ENCODE measurements at regions not wholly inside any gene's neighbourhood (a gene's known extent, or its start where the extent isn't known, plus 50 kb on each side); places are given as distances from the start of the nearest gene placed in this dataset.

DNA sequence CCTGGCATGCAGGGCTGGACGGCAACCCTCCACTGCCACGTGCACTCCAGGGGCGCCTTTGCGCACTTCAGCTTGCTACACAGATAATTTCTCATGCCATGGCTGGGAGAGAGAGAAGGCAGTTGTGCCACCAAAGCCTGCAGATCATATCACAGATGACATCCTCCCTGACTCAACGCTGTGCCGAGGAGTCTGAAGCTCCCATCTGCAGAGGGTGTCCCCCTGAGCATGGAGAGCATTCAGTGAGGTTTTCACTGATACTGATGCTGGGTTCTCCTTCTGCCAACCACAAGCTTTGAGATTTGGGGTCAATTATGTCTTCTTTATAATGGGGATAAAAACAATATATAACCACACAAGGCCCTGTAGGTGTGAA lies 607.4 kb upstream of the ADAMTS16 start:
- Histone ChIP-seq H3K4me3 (ENCODE audit: low read length in 2 of 2) (no peak overlapping the region), H3K27ac (ENCODE audit: low read depth in 2 of 2, low read length in 2 of 2) (no peak overlapping the region), H3K9me3 (ENCODE audit: control insufficient read depth in 2 of 2, low read length in 2 of 2) (no peaks in the 10 kb centered on the region), H3K9ac (ENCODE audit: low read depth in 1 of 2, low read length in 2 of 2) (no peak overlapping the region), H3K36me3 (ENCODE audit: control insufficient read depth in 2 of 2, insufficient read depth in 2 of 2, low read length in 2 of 2) (no peaks in the 10 kb centered on the region), H3K4me1 (ENCODE audit: control insufficient read depth in 2 of 2, insufficient read depth in 2 of 2, low read length in 2 of 2) (no peaks in the 10 kb centered on the region), H3K27me3 (ENCODE audit: control insufficient read depth in 2 of 2, insufficient read depth in 2 of 2, low read length in 2 of 2) (no peaks in the 10 kb centered on the region)

GRCh38 chr5:4533457-4534105 lies 606.5 kb upstream of the ADAMTS16 start:
- no peaks in the 10 kb centered on the region for H3K9me3 ChIP-seq (ENCODE audit: control insufficient read depth in 2 of 2, low read length in 2 of 2)

DNA sequence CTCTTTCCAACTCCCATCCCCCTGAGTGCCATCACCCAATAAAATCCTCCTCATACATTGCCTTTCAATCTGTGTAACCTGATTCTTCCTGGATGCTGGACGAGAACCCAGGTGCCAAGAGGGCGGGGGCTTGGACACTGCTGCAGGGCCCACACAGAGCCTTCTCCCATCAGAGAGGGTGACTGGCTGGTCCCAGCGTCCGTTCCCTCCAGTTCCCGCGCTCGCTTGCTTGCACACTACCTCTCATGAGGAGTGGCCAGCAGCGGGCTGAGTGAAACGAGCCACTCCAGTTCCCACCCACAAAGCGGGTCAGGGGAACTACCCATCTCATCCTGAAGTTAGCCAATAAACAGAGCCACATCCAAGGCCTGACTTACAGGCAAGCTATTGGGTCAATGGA lies 602.6 kb upstream of the ADAMTS16 start:
- no peak overlapping the region for H3K4me3 ChIP-seq (ENCODE audit: low read length in 2 of 2)
- no peak overlapping the region for H3K9ac ChIP-seq (ENCODE audit: low read depth in 1 of 2, low read length in 2 of 2)
- H3K9me3 ChIP-seq (ENCODE audit: control insufficient read depth in 2 of 2, low read length in 2 of 2): no peaks in the 10 kb centered on the region
- no peaks in the 10 kb centered on the region for H3K36me3 ChIP-seq (ENCODE audit: control insufficient read depth in 2 of 2, insufficient read depth in 2 of 2, low read length in 2 of 2)
- H3K4me1 ChIP-seq (ENCODE audit: control insufficient read depth in 2 of 2, insufficient read depth in 2 of 2, low read length in 2 of 2): no peaks in the 10 kb centered on the region
- H3K27me3 ChIP-seq (ENCODE audit: control insufficient read depth in 2 of 2, insufficient read depth in 2 of 2, low read length in 2 of 2): no peaks in the 10 kb centered on the region
- H3K27ac ChIP-seq (ENCODE audit: low read depth in 2 of 2, low read length in 2 of 2): no peak overlapping the region

More at GRCh38 chr5:4533457-4534105, 606.5 kb upstream of the ADAMTS16 start:
- no peak overlapping the region for H3K4me3 ChIP-seq (ENCODE audit: low read length in 2 of 2)
- H3K27ac ChIP-seq (ENCODE audit: low read depth in 2 of 2, low read length in 2 of 2): no peak overlapping the region
- H3K9ac ChIP-seq (ENCODE audit: low read depth in 1 of 2, low read length in 2 of 2): no peak overlapping the region
- H3K36me3 ChIP-seq (ENCODE audit: control insufficient read depth in 2 of 2, insufficient read depth in 2 of 2, low read length in 2 of 2): no peaks in the 10 kb centered on the region
- H3K4me1 ChIP-seq (ENCODE audit: control insufficient read depth in 2 of 2, insufficient read depth in 2 of 2, low read length in 2 of 2): no peaks in the 10 kb centered on the region
- no peaks in the 10 kb centered on the region for H3K27me3 ChIP-seq (ENCODE audit: control insufficient read depth in 2 of 2, insufficient read depth in 2 of 2, low read length in 2 of 2)

- H3K36me3 ChIP-seq (ENCODE audit: control insufficient read depth in 2 of 2, insufficient read depth in 2 of 2, low read length in 2 of 2): no peaks in the 10 kb centered on the region
- no peaks in the 10 kb centered on the region for H3K4me1 ChIP-seq (ENCODE audit: control insufficient read depth in 2 of 2, insufficient read depth in 2 of 2, low read length in 2 of 2)
- no peak overlapping the region for H3K9ac ChIP-seq (ENCODE audit: low read depth in 1 of 2, low read length in 2 of 2)
- H3K27ac ChIP-seq (ENCODE audit: low read depth in 2 of 2, low read length in 2 of 2): no peak overlapping the region
- H3K4me3 ChIP-seq (ENCODE audit: low read length in 2 of 2): no peak overlapping the region
- no peaks in the 10 kb centered on the region for H3K9me3 ChIP-seq (ENCODE audit: control insufficient read depth in 2 of 2, low read length in 2 of 2)
- H3K27me3 ChIP-seq (ENCODE audit: control insufficient read depth in 2 of 2, insufficient read depth in 2 of 2, low read length in 2 of 2): no peaks in the 10 kb centered on the region
Measured at GRCh38 chr5:4540375-4541173, 599.6 kb upstream of the ADAMTS16 start.

DNA sequence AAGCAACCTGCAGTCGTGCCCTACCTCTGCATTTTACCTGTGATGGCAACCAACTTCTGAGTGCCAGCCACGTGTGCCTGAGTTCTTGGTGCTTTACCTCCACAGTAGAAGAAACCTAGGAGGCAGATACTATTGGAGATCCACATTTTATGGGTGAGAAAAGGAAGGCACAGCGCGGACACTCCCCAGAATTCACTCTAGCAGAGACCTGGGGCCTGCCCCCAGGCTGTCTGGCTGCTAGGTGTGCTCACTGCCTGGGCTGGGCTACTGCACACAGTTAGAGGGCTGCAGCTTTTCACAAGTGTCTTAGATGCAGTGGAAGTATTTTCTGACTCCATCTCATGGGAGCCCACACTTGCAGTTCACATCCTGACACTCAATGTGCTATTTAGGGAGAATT lies 598.8 kb upstream of the ADAMTS16 start:
- Histone ChIP-seq H3K4me1 (ENCODE audit: control insufficient read depth in 2 of 2, insufficient read depth in 2 of 2, low read length in 2 of 2) (no peaks in the 10 kb centered on the region), H3K9ac (ENCODE audit: low read depth in 1 of 2, low read length in 2 of 2) (no peak overlapping the region), H3K27me3 (ENCODE audit: control insufficient read depth in 2 of 2, insufficient read depth in 2 of 2, low read length in 2 of 2) (no peaks in the 10 kb centered on the region), H3K27ac (ENCODE audit: low read depth in 2 of 2, low read length in 2 of 2) (no peak overlapping the region), H3K9me3 (ENCODE audit: control insufficient read depth in 2 of 2, low read length in 2 of 2) (no peaks in the 10 kb centered on the region), H3K36me3 (ENCODE audit: control insufficient read depth in 2 of 2, insufficient read depth in 2 of 2, low read length in 2 of 2) (no peaks in the 10 kb centered on the region), H3K4me3 (ENCODE audit: low read length in 2 of 2) (no peak overlapping the region)

- Histone ChIP-seq H3K27ac (ENCODE audit: low read depth in 2 of 2, low read length in 2 of 2) (no peak overlapping the region), H3K27me3 (ENCODE audit: control insufficient read depth in 2 of 2, insufficient read depth in 2 of 2, low read length in 2 of 2) (no peaks in the 10 kb centered on the region), H3K4me1 (ENCODE audit: control insufficient read depth in 2 of 2, insufficient read depth in 2 of 2, low read length in 2 of 2) (no peaks in the 10 kb centered on the region), H3K4me3 (ENCODE audit: low read length in 2 of 2) (no peak overlapping the region), H3K9ac (ENCODE audit: low read depth in 1 of 2, low read length in 2 of 2) (no peak overlapping the region), H3K9me3 (ENCODE audit: control insufficient read depth in 2 of 2, low read length in 2 of 2) (no peaks in the 10 kb centered on the region), H3K36me3 (ENCODE audit: control insufficient read depth in 2 of 2, insufficient read depth in 2 of 2, low read length in 2 of 2) (no peaks in the 10 kb centered on the region)
Measured at GRCh38 chr5:4542145-4542778, 597.9 kb upstream of the ADAMTS16 start.

GRCh38 chr5:4544049-4544670 lies 596.0 kb upstream of the ADAMTS16 start:
- no peaks in the 10 kb centered on the region for H3K4me1 ChIP-seq (ENCODE audit: control insufficient read depth in 2 of 2, insufficient read depth in 2 of 2, low read length in 2 of 2)

DNA sequence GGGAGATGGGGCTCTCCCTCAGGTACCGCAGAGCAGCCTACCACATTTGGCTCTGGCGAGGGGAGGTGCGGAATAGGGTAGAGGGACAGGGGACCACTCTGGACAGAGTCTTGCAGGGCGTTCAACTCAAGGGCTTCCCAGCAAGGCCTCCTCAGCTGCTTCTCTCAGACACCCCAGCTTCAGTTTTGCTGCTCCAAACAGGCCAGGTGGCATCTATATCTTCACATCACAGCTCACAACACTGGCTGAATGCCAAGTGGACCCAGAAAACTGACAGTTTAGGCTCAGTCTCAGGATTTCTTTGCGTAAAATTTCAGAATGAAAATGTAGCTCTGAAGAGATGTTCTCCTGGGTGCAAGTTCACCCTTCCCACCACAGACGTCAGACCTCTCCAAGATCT lies 592.6 kb upstream of the ADAMTS16 start:
- Histone ChIP-seq H3K36me3 (ENCODE audit: control insufficient read depth in 2 of 2, insufficient read depth in 2 of 2, low read length in 2 of 2) (no peaks in the 10 kb centered on the region), H3K27me3 (ENCODE audit: control insufficient read depth in 2 of 2, insufficient read depth in 2 of 2, low read length in 2 of 2) (no peaks in the 10 kb centered on the region), H3K9me3 (ENCODE audit: control insufficient read depth in 2 of 2, low read length in 2 of 2) (peaks cover 0 to 2% of the 10 kb centered on the region in 2 donors), H3K4me1 (ENCODE audit: control insufficient read depth in 2 of 2, insufficient read depth in 2 of 2, low read length in 2 of 2) (no peaks in the 10 kb centered on the region), H3K4me3 (ENCODE audit: low read length in 2 of 2) (no peak overlapping the region), H3K9ac (ENCODE audit: low read depth in 1 of 2, low read length in 2 of 2) (no peak overlapping the region), H3K27ac (ENCODE audit: low read depth in 2 of 2, low read length in 2 of 2) (no peak overlapping the region)

More at GRCh38 chr5:4544049-4544670, 596.0 kb upstream of the ADAMTS16 start:
- Histone ChIP-seq H3K9ac (ENCODE audit: low read depth in 1 of 2, low read length in 2 of 2) (no peak overlapping the region), H3K9me3 (ENCODE audit: control insufficient read depth in 2 of 2, low read length in 2 of 2) (no peaks in the 10 kb centered on the region), H3K27ac (ENCODE audit: low read depth in 2 of 2, low read length in 2 of 2) (no peak overlapping the region), H3K4me3 (ENCODE audit: low read length in 2 of 2) (no peak overlapping the region), H3K27me3 (ENCODE audit: control insufficient read depth in 2 of 2, insufficient read depth in 2 of 2, low read length in 2 of 2) (no peaks in the 10 kb centered on the region), H3K36me3 (ENCODE audit: control insufficient read depth in 2 of 2, insufficient read depth in 2 of 2, low read length in 2 of 2) (no peaks in the 10 kb centered on the region)

DNA sequence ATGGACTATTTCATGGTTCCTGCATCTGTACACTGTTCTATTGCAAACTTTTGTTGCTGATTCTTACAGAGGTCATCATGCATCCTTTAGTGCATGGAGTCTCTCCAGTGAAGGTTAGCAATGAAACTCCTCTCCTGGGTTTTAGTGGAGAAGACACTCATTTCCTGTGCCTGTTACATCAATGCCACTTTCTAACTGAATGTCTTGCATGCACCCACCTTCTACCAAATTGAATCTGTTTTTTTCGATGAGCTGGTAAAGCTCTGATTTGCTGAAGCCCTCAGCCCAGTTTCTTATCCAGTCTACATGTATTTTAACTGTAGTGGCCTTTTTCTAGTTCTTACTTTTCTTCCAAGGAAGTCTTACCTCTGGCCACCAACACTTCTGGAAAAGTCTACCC lies 591.8 kb upstream of the ADAMTS16 start:
- Histone ChIP-seq H3K4me1 (ENCODE audit: control insufficient read depth in 2 of 2, insufficient read depth in 2 of 2, low read length in 2 of 2) (no peaks in the 10 kb centered on the region), H3K36me3 (ENCODE audit: control insufficient read depth in 2 of 2, insufficient read depth in 2 of 2, low read length in 2 of 2) (no peaks in the 10 kb centered on the region), H3K27me3 (ENCODE audit: control insufficient read depth in 2 of 2, insufficient read depth in 2 of 2, low read length in 2 of 2) (no peaks in the 10 kb centered on the region), H3K9me3 (ENCODE audit: control insufficient read depth in 2 of 2, low read length in 2 of 2) (peaks cover 0 to 6% of the 10 kb centered on the region in 2 donors), H3K4me3 (ENCODE audit: low read length in 2 of 2) (no peak overlapping the region), H3K27ac (ENCODE audit: low read depth in 2 of 2, low read length in 2 of 2) (no peak overlapping the region), H3K9ac (ENCODE audit: low read depth in 1 of 2, low read length in 2 of 2) (no peak overlapping the region)

- Histone ChIP-seq H3K9me3 (ENCODE audit: control insufficient read depth in 2 of 2, low read length in 2 of 2) (peaks cover 0 to 6% of the 10 kb centered on the region in 2 donors), H3K9ac (ENCODE audit: low read depth in 1 of 2, low read length in 2 of 2) (no peak overlapping the region), H3K4me3 (ENCODE audit: low read length in 2 of 2) (no peak overlapping the region), H3K27me3 (ENCODE audit: control insufficient read depth in 2 of 2, insufficient read depth in 2 of 2, low read length in 2 of 2) (no peaks in the 10 kb centered on the region), H3K27ac (ENCODE audit: low read depth in 2 of 2, low read length in 2 of 2) (no peak overlapping the region), H3K4me1 (ENCODE audit: control insufficient read depth in 2 of 2, insufficient read depth in 2 of 2, low read length in 2 of 2) (no peaks in the 10 kb centered on the region), H3K36me3 (ENCODE audit: control insufficient read depth in 2 of 2, insufficient read depth in 2 of 2, low read length in 2 of 2) (no peaks in the 10 kb centered on the region)
Measured at GRCh38 chr5:4549351-4549750, 590.8 kb upstream of the ADAMTS16 start.
